MM.1S (cell line): ENCODE measurements at regions not wholly inside any gene's neighbourhood (a gene's known extent, or its start where the extent isn't known, plus 50 kb on each side); places are given as distances from the start of the nearest gene placed in this dataset.

Experiments used
- DNase-seq: peaks from one replicate; pipeline ENCODE4 v3.0.0-alpha.2; 2015
- H2AFZ ChIP-seq: fragments of 300-600 bp; sonication (generic); 2 replicates; pipeline ENCODE4 v1.6.0; 2016; ENCODE audit warnings: antibody characterized with exemption, low read length
- H3F3A ChIP-seq: fragments of 300-600 bp; sonication (generic); 2 replicates; pipeline ENCODE4 v1.6.1; 2016; ENCODE audit warnings: mild to moderate bottlenecking, antibody characterized with exemption, low read length, moderate library complexity, mixed read lengths; ENCODE audit not compliant: insufficient read depth
- H3K27ac ChIP-seq: fragments of 300-600 bp; sonication (generic); 2 replicates; pipeline ENCODE4 v1.5.1; 2016; ENCODE audit warnings: mild to moderate bottlenecking, low read length
- H3K27me3 ChIP-seq: fragments of 300-600 bp; sonication (generic); replicated peaks from 2 replicates; pipeline ENCODE4 v1.6.0; 2016; ENCODE audit warnings: low read length; ENCODE audit not compliant: insufficient read depth
- H3K36me3 ChIP-seq: fragments of 300-600 bp; sonication (generic); replicated peaks from 2 replicates; pipeline ENCODE4 v1.6.1; 2016; ENCODE audit warnings: mild to moderate bottlenecking, low read length, mixed read lengths; ENCODE audit not compliant: insufficient read depth
- H3K4me1 ChIP-seq: fragments of 300-600 bp; sonication (generic); 2 replicates; pipeline ENCODE4 v1.6.1; 2016; ENCODE audit warnings: low read length, mixed read lengths
- H3K4me2 ChIP-seq: fragments of 300-600 bp; sonication (generic); 2 replicates; pipeline ENCODE4 v1.6.0; 2016; ENCODE audit warnings: low read depth, low read length
- H3K4me3 ChIP-seq: fragments of 300-600 bp; sonication (generic); 2 replicates; pipeline ENCODE4 v1.5.1; 2016; ENCODE audit warnings: low read length, mixed read lengths
- H3K79me2 ChIP-seq: fragments of 300-600 bp; sonication (generic); 2 replicates; pipeline ENCODE4 v1.6.1; 2016; ENCODE audit warnings: mixed run types, low read length, mixed read lengths
- H3K9ac ChIP-seq: fragments of 300-600 bp; sonication (generic); 2 replicates; pipeline ENCODE4 v1.6.1; 2016; ENCODE audit warnings: low read length, mixed read lengths
- H3K9me2 ChIP-seq: fragments of 300-600 bp; sonication (generic); replicated peaks from 2 replicates; pipeline ENCODE4 v1.6.1; 2016; ENCODE audit warnings: mild to moderate bottlenecking, low read length, mixed read lengths; ENCODE audit not compliant: insufficient read depth
- H3K9me3 ChIP-seq: fragments of 300-600 bp; sonication (generic); replicated peaks from 2 replicates; pipeline ENCODE4 v1.6.1; 2016; ENCODE audit warnings: mild to moderate bottlenecking, low read length, mixed read lengths; ENCODE audit not compliant: insufficient read depth
- H4K20me1 ChIP-seq: fragments of 300-600 bp; sonication (generic); 2 replicates; pipeline ENCODE4 v1.6.1; 2016; ENCODE audit warnings: mild to moderate bottlenecking, low read length, moderate library complexity, mixed read lengths; ENCODE audit not compliant: insufficient read depth
- CTCF ChIP-seq: fragments of 300-600 bp; sonication (generic); IDR thresholded peaks from 2 replicates; pipeline ENCODE4 v1.5.1; 2016; ENCODE audit warnings: antibody characterized with exemption, low read length, mixed read lengths
- EZH2 ChIP-seq: fragments of 300-600 bp; sonication (generic); optimal IDR thresholded peaks from 2 replicates; pipeline ENCODE3; 2017; ENCODE audit warnings: low read depth, mild to moderate bottlenecking, antibody characterized with exemption, low read length, mixed read lengths
- EZH2phosphoT487 ChIP-seq: fragments of 300-600 bp; sonication (generic); IDR thresholded peaks from 2 replicates; pipeline ENCODE4 v1.6.1; 2018; ENCODE audit warnings: antibody characterized with exemption, low read length

DNA sequence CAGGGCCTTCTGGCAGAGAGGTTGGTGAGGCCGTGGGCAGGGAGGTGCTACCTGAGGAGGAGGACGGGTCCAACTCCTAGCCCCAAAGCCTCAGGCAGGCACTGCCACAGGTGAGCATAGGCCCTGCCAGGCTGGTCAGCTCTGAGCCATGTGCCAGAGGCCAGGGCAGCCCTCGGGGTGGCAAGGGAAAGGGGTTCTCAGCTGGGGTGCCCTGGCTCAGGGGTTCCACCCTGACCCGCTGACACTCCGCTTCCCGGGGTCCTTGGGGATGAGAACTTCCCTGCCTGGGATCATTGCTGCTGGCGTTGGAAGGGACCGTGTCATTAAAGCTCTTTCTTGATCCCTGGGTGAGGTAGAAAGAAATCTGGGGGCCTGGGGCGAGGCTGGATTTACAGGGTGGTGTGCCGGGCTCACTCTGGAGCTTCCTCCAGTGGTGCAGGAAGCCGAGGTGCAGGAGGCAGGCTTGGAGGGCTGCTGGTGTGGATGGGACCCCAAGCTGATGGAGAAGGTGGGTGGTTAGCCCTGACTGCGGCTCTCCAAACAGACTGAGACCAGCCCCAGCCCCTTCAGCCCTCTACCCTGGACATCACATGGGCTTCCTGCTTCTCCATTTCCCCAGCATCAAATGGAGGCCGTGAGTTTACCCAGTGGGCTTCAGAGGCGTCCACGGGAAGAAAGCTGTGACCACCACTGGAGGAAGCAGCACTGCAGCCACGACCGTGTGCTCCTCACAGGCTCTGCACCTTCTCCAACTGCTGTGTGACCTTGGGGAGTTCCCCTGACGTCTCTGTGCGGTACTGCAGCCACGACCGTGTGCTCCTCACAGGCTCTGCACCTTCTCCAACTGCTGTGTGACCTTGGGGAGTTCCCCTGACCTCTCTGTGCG, 295.2 kb downstream of the NDUFA10 start:
- TF ChIP-seq EZH2 (no peak), CTCF (no peak), EZH2phosphoT487 (no peak)

GRCh38 chr2:239729151-239729550, 296.0 kb downstream of the NDUFA10 start:
- no peak for DNase-seq
- H3K27me3 ChIP-seq = no peaks in the 10 kb centered on the region
- no peaks in the 10 kb centered on the region for H3K9me2 ChIP-seq
- no peak overlapping the region for H3K27ac ChIP-seq
- H3K4me1 ChIP-seq = no peaks in the 10 kb centered on the region
- no peaks in the 10 kb centered on the region for H3F3A ChIP-seq
- TF ChIP-seq CTCF (no peak), EZH2 (no peak), EZH2phosphoT487 (no peak)
- no peaks in the 10 kb centered on the region for H4K20me1 ChIP-seq
- no peaks in the 10 kb centered on the region for H3K79me2 ChIP-seq
- H3K4me2 ChIP-seq = no peak overlapping the region
- H2AFZ ChIP-seq = no peak overlapping the region
- no peaks in the 10 kb centered on the region for H3K9me3 ChIP-seq
- no peaks in the 10 kb centered on the region for H3K36me3 ChIP-seq
- no peak overlapping the region for H3K4me3 ChIP-seq
- H3K9ac ChIP-seq = no peak overlapping the region

More for the DNA sequence above, 295.2 kb downstream of the NDUFA10 start:
- H3K79me2 ChIP-seq = no peaks in the 10 kb centered on the region
- H3K9me2 ChIP-seq = no peaks in the 10 kb centered on the region
- no peaks in the 10 kb centered on the region for H3K36me3 ChIP-seq
- no peak for DNase-seq
- H3K9ac ChIP-seq = no peak overlapping the region
- H3K27ac ChIP-seq = no peak overlapping the region
- no peak overlapping the region for H2AFZ ChIP-seq
- H4K20me1 ChIP-seq = no peaks in the 10 kb centered on the region
- H3K4me1 ChIP-seq = no peaks in the 10 kb centered on the region
- H3K27me3 ChIP-seq = no peaks in the 10 kb centered on the region
- H3K4me2 ChIP-seq = no peak overlapping the region
- H3K9me3 ChIP-seq = no peaks in the 10 kb centered on the region
- no peaks in the 10 kb centered on the region for H3F3A ChIP-seq
- no peak overlapping the region for H3K4me3 ChIP-seq

DNA sequence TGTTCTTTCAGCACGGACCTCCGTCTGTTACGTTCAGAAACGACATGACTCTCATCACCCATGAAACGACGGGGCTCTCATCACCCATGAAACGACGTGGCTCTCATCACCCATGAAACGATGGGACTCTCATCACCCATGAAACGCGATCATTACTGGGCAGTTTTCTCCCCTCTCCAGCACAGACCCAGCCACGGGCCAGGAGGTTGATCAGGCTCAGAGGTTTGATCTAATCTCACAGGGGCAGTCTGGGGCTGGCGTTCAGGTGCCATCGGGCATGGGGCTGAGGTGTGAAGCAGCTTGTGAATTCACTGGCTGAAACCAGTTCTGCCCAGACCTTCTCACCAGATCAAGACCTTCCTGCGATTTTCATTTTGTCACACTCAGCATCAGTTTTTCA, 296.4 kb downstream of the NDUFA10 start:
- no peak overlapping the region for H3K9ac ChIP-seq
- no peaks in the 10 kb centered on the region for H3K79me2 ChIP-seq
- H3K36me3 ChIP-seq = no peaks in the 10 kb centered on the region
- no peak overlapping the region for H3K27ac ChIP-seq
- H3K27me3 ChIP-seq = no peaks in the 10 kb centered on the region
- H2AFZ ChIP-seq = no peak overlapping the region
- no peak for TF ChIP-seq EZH2
- TF ChIP-seq CTCF = no peak
- no peak for TF ChIP-seq EZH2phosphoT487
- H3K4me2 ChIP-seq = no peak overlapping the region
- H3K4me3 ChIP-seq = no peak overlapping the region
- H3K9me2 ChIP-seq = no peaks in the 10 kb centered on the region
- H3K9me3 ChIP-seq = no peaks in the 10 kb centered on the region
- no peak for DNase-seq
- H3F3A ChIP-seq = no peaks in the 10 kb centered on the region
- no peaks in the 10 kb centered on the region for H3K4me1 ChIP-seq
- H4K20me1 ChIP-seq = no peaks in the 10 kb centered on the region
